PC-9 (cell line): ENCODE measurements at regions not wholly inside any gene's neighbourhood (a gene's known extent, or its start where the extent isn't known, plus 50 kb on each side); places are given as distances from the start of the nearest gene placed in this dataset.

Source experiments
- BruUV-seq: library from RNA; stranded (reverse); fragments of 400-500 nt; replicated peaks from 2 replicates; lab custom pipeline; 2021; lab: Mats Ljungman, UMichigan
- CTCF ChIA-PET: fragments of 300-600 bp; sonication (Branson Sonifier 250); formaldehyde crosslinking; loops from one replicate; lab custom pipeline; 2022; ENCODE audit warnings: antibody characterized with exemption; lab: Charles Lee
- POLR2A ChIA-PET: fragments of 300-600 bp; sonication (Branson Sonifier 250); formaldehyde crosslinking; loops from one replicate; lab custom pipeline; 2022; ENCODE audit warnings: antibody characterized with exemption; ENCODE audit not compliant: unreplicated experiment; lab: Charles Lee
- DNase-seq, 2 experiments: peaks; one replicate each; pipeline versions ENCODE4 v3.0.0 to v3.0.0-alpha.2; 2015 to 2022; ENCODE audit warnings: mixed read lengths in 1 of 2
- H2AFZ ChIP-seq: fragments of 200-600 bp; sonication (generic); 2 replicates; pipeline ENCODE4 v1.8.1; 2017; ENCODE audit warnings: antibody characterized with exemption
- H3F3A ChIP-seq: fragments of 200-600 bp; sonication (generic); 2 replicates; pipeline ENCODE4 v1.8.1; 2017; ENCODE audit warnings: antibody characterized with exemption, mild to moderate bottlenecking, low read depth; ENCODE audit not compliant: insufficient read depth
- H3K27ac ChIP-seq: fragments of 200-600 bp; sonication (generic); 2 replicates; pipeline ENCODE4 v1.6.1; 2016; ENCODE audit warnings: mixed run types
- H3K27me3 ChIP-seq: fragments of 200-600 bp; sonication (generic); 2 replicates; pipeline ENCODE4 v1.6.1; 2016; ENCODE audit warnings: low read depth, mixed run types; ENCODE audit not compliant: insufficient read depth
- H3K36me3 ChIP-seq: fragments of 200-600 bp; sonication (generic); 2 replicates; pipeline ENCODE4 v1.6.1; 2016; ENCODE audit warnings: low read depth, mixed run types
- H3K4me1 ChIP-seq: fragments of 200-600 bp; sonication (generic); replicated peaks from 2 replicates; pipeline ENCODE4 v1.6.1; 2016; ENCODE audit warnings: mixed run types; ENCODE audit not compliant: insufficient read depth
- H3K4me2 ChIP-seq: fragments of 200-600 bp; sonication (generic); 2 replicates; pipeline ENCODE4 v1.6.1; 2017; ENCODE audit warnings: mixed run types
- H3K4me3 ChIP-seq: fragments of 200-600 bp; sonication (generic); 2 replicates; pipeline ENCODE4 v1.6.1; 2016; ENCODE audit warnings: mixed run types
- H3K79me2 ChIP-seq: fragments of 200-600 bp; sonication (generic); 2 replicates; pipeline ENCODE4 v1.6.1; 2017; ENCODE audit warnings: low read depth, mixed run types
- H3K9me2 ChIP-seq: fragments of 200-600 bp; sonication (generic); 2 replicates; pipeline ENCODE4 v1.8.1; 2017; ENCODE audit warnings: mild to moderate bottlenecking; ENCODE audit not compliant: insufficient read depth
- H3K9me3 ChIP-seq: fragments of 200-600 bp; sonication (generic); 2 replicates; pipeline ENCODE4 v1.8.1; 2016; ENCODE audit warnings: low read depth; ENCODE audit not compliant: insufficient read depth
- H4K20me1 ChIP-seq: fragments of 200-600 bp; sonication (generic); 2 replicates; pipeline ENCODE4 v1.8.1; 2017; ENCODE audit not compliant: insufficient read depth
- EZH2 ChIP-seq: fragments of 200-600 bp; sonication (generic); IDR thresholded peaks from 2 replicates; pipeline ENCODE4 v1.8.0; 2017; ENCODE audit warnings: antibody characterized with exemption, low read depth
- intact Hi-C: fragments of 100-400 bp; cut with micrococcal nuclease; formaldehyde crosslinking; loops from one replicate; pipeline ENCODE4 v1.10.0; 2022; ENCODE audit not compliant: unreplicated experiment
- TF ChIP-seq, protein P1 (sequence below): fragments of 200-600 bp; sonication (generic); conservative IDR thresholded peaks from 2 replicates; pipeline ENCODE4 v1.6.1; 2017; ENCODE audit warnings: mixed run types, antibody characterized with exemption, mild to moderate bottlenecking, moderate library complexity

DNA sequence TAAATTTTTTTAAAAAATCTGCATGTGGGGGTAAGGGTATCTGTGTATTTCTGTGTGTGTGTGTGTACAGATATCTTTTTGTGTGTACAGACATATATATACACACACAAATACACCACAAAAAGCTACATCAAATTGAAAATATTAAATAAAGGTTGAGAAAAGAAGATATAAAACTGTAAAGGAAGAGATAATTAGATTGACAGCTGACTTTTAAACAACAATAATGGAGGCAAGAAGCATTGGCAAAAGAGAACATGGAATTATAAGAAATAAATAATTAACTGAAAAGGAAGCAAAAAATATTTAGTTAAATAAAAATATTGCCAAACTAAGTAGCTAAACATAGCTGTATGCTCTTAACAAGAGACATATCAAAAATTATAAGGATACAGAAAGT is 291.4 kb downstream of the FSCB start:
- no peaks in the 10 kb centered on the region for H3K9me2 ChIP-seq
- CTCF ChIA-PET: no interaction called here
- H3F3A ChIP-seq: no peaks in the 10 kb centered on the region
- POLR2A ChIA-PET: no interaction called here
- BruUV-seq: no TSS peak
- intact Hi-C loops: no loop called here
- H2AFZ ChIP-seq: no peak overlapping the region
- DNase-seq: no peak
- H3K79me2 ChIP-seq: no peaks in the 10 kb centered on the region
- no peak overlapping the region for H3K27ac ChIP-seq
- H3K27me3 ChIP-seq: no peaks in the 10 kb centered on the region
- H3K4me2 ChIP-seq: no peak overlapping the region
- no peaks in the 10 kb centered on the region for H3K4me1 ChIP-seq
- no peaks in the 10 kb centered on the region for H3K36me3 ChIP-seq
- no peaks in the 10 kb centered on the region for H4K20me1 ChIP-seq
- no peak for TF ChIP-seq EZH2
- TF ChIP-seq, protein P1, sequence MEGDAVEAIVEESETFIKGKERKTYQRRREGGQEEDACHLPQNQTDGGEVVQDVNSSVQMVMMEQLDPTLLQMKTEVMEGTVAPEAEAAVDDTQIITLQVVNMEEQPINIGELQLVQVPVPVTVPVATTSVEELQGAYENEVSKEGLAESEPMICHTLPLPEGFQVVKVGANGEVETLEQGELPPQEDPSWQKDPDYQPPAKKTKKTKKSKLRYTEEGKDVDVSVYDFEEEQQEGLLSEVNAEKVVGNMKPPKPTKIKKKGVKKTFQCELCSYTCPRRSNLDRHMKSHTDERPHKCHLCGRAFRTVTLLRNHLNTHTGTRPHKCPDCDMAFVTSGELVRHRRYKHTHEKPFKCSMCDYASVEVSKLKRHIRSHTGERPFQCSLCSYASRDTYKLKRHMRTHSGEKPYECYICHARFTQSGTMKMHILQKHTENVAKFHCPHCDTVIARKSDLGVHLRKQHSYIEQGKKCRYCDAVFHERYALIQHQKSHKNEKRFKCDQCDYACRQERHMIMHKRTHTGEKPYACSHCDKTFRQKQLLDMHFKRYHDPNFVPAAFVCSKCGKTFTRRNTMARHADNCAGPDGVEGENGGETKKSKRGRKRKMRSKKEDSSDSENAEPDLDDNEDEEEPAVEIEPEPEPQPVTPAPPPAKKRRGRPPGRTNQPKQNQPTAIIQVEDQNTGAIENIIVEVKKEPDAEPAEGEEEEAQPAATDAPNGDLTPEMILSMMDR: no peak
- no peak overlapping the region for H3K4me3 ChIP-seq
- peaks cover 2% of the 10 kb centered on the region; the same call in 1 of the 2 replicates for H3K9me3 ChIP-seq

DNA sequence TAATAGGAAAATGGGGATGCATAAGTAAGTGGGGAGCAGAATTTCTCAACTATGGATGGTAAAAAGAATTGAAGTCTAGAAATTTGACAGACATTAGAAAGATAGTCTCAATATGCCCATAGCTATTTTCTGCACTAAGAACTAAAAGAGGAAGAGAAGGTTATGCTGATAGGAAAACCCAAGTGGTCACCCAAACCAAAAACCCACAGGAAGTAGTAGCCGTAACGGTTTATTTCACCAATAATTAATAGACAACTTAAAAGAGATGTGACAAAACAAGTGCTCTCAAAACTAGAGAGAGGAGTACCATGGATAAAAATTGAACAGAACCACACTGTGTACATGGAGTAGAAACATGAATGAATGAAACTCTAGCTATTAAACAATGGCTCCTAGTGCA is 295.4 kb downstream of the FSCB start:
- Histone ChIP-seq H3F3A (no peaks in the 10 kb centered on the region), H3K79me2 (no peaks in the 10 kb centered on the region), H3K36me3 (no peaks in the 10 kb centered on the region), H3K4me1 (no peaks in the 10 kb centered on the region), H3K9me3 (no peaks in the 10 kb centered on the region), H3K4me2 (no peak overlapping the region), H3K4me3 (no peak overlapping the region), H2AFZ (no peak overlapping the region), H3K9me2 (no peaks in the 10 kb centered on the region), H3K27ac (no peak overlapping the region), H3K27me3 (no peaks in the 10 kb centered on the region), H4K20me1 (no peaks in the 10 kb centered on the region)
- intact Hi-C loops: no loop called here
- POLR2A ChIA-PET: no interaction called here
- BruUV-seq: no TSS peak
- CTCF ChIA-PET: no interaction called here
- TF ChIP-seq, protein P1: no peak
- TF ChIP-seq EZH2: no peak
- DNase-seq: no peak

DNA sequence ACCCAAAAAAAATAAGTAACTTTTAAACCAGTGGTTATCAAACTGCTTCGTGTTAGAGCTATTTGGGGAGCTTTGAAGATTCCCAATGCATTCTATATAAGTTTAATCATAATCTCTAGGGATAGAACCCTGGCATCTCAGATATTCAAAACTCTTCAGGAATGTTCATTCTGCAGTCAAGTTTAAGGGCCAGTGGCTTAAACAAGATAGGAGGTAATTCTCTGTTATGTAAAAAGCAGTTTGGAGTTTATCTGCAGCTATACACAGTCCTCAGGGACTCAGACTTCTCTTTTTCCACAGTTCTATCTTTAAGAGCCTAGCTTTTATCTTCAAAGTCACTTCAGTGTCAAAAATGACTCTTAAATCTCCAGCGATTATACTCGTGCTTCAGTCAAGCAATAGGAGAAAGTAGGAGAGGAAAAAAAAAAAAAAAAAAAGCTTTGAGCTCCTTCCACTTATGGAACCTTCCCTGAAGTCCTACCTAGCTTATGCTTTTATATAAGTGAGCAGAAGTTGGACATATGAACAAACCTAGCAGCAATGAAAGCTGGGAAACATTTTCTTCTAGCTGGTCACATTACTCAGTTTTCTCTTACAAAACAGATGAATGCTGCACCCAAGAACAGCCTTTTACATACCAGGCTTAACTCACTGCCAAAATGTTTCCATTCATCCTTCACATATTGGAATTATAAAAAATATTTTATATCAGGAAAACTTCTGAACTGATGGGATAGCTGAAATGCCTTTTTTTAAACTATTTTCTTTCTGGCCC is 302.8 kb downstream of the FSCB start:
- Histone ChIP-seq H3K4me1 (no peaks in the 10 kb centered on the region), H3K4me2 (no peak overlapping the region), H3K79me2 (no peaks in the 10 kb centered on the region), H3K4me3 (no peak overlapping the region), H3K36me3 (no peaks in the 10 kb centered on the region), H3K27ac (no peak overlapping the region), H3F3A (no peaks in the 10 kb centered on the region), H4K20me1 (no peaks in the 10 kb centered on the region), H3K27me3 (no peaks in the 10 kb centered on the region), H2AFZ (no peak overlapping the region), H3K9me3 (no peaks in the 10 kb centered on the region), H3K9me2 (no peaks in the 10 kb centered on the region; the same call in 1 of the 2 replicates)
- BruUV-seq: no TSS peak
- POLR2A ChIA-PET: no interaction called here
- TF ChIP-seq EZH2: no peak
- TF ChIP-seq, protein P1: no peak
- DNase-seq: no peak
- CTCF ChIA-PET: interaction anchor here (0.6 kb wide), 1 partner anchor 642 kb away, joined by 6 read pairs; no protein-coding TSS in a partner anchor
- intact Hi-C loops: no loop called here
